HCT116 (cell line): ENCODE measurements at regions not wholly inside any gene's neighbourhood (a gene's known extent, or its start where the extent isn't known, plus 50 kb on each side); places are given as distances from the start of the nearest gene placed in this dataset.

Experiments used
- ATAC-seq: fragments of 200-7000 bp; cut with Tn5 transposase; 2 replicates; pipeline ENCODE4 v1.9.1; 2020; ENCODE audit warnings: mild to moderate bottlenecking, moderate library complexity
- BruUV-seq: library from RNA; stranded (reverse); fragments of 400-500 nt; replicated peaks from 2 replicates; lab custom pipeline; 2021; lab: Mats Ljungman, UMichigan
- CTCF ChIA-PET: fragments of 300-600 bp; sonication (Branson Sonifier 250); formaldehyde crosslinking; loops from one replicate; lab custom pipeline; 2021; ENCODE audit warnings: antibody characterized with exemption; lab: Charles Lee
- POLR2A ChIA-PET: fragments of 300-600, 350-600 bp; sonication (Branson Sonifier 250); formaldehyde crosslinking; loops from one replicate; lab custom pipeline; 2021; ENCODE audit warnings: antibody characterized with exemption; lab: Charles Lee
- RAD21 ChIA-PET, 2 experiments: fragments of 300-600 bp; sonication (Branson Sonifier 250); formaldehyde crosslinking; loops; one replicate each; lab custom pipeline; 2023; ENCODE audit warnings: low total read pairs in 2 of 2; ENCODE audit not compliant: uncharacterized antibody in 2 of 2, unreplicated experiment in 2 of 2, low non-redundant PET in 1 of 2; lab: Charles Lee
- DNase-seq: peaks from one replicate; pipeline ENCODE4 v3.0.0-alpha.2; 2010; ENCODE audit warnings: low read depth, low spot score
- H2AFZ ChIP-seq: fragments of 200-600 bp; shearing (Covaris generic), sonication (generic); 2 replicates; pipeline ENCODE4 v1.6.1; 2017; ENCODE audit warnings: low read depth, mixed run types, mixed read lengths, antibody characterized with exemption, low read length; ENCODE audit not compliant: poor library complexity, severe bottlenecking
- H3K27ac ChIP-seq: 2 replicates; pipeline ENCODE4 v1.5.1; 2012; ENCODE audit warnings: low read depth, low read length
- H3K27me3 ChIP-seq: fragments of 200-600 bp; sonication (generic); 2 replicates; pipeline ENCODE4 v1.6.1; 2016; ENCODE audit warnings: mixed run types, low read length, mixed read lengths; ENCODE audit not compliant: insufficient read depth
- H3K36me3 ChIP-seq, 2 experiments: fragments of 200-500 bp in 1 of 2; fragments of 200-600 bp in 1 of 2; sonication (Bioruptor generic) in 1 of 2; sonication (generic) in 1 of 2; 2 replicates each; pipeline versions ENCODE4 v1.5.1 to v1.6.1; 2014 to 2016; ENCODE audit warnings: low read length in 2 of 2, inconsistent platforms in 1 of 2, mixed read lengths in 1 of 2, mixed run types in 1 of 2; ENCODE audit not compliant: insufficient read depth in 2 of 2, control insufficient read depth in 1 of 2
- H3K4me1 ChIP-seq, 2 experiments: fragments of 200-600 bp in 1 of 2; sonication (generic) in 1 of 2; 2 replicates each; pipeline versions ENCODE4 v1.5.1 to v1.6.1; 2012 to 2017; ENCODE audit warnings: low read length in 2 of 2, inconsistent platforms in 1 of 2, mild to moderate bottlenecking in 1 of 2, mixed read lengths in 1 of 2, mixed run types in 1 of 2, moderate library complexity in 1 of 2; ENCODE audit not compliant: insufficient read depth in 2 of 2, control insufficient read depth in 1 of 2
- H3K4me2 ChIP-seq: fragments of 200-600 bp; sonication (generic); 2 replicates; pipeline ENCODE4 v1.6.1; 2017; ENCODE audit warnings: mixed run types, low read length, mixed read lengths
- H3K4me3 ChIP-seq, 2 experiments: fragments of 200-600 bp in 1 of 2; sonication (generic) in 1 of 2; replicated peaks in 1 of 2; 2 replicates each; pipeline ENCODE4 v1.5.1; 2011 to 2016; ENCODE audit warnings: low read length in 2 of 2, control low read depth in 1 of 2, low read depth in 1 of 2, mild to moderate bottlenecking in 1 of 2, mixed read lengths in 1 of 2, mixed run types in 1 of 2
- H3K79me2 ChIP-seq: fragments of 200-600 bp; sonication (generic); 2 replicates; pipeline ENCODE4 v1.6.1; 2017; ENCODE audit warnings: mild to moderate bottlenecking, mixed run types, low read length, moderate library complexity, mixed read lengths; ENCODE audit not compliant: insufficient read depth
- H3K9ac ChIP-seq: fragments of 200-600 bp; sonication (generic); 2 replicates; pipeline ENCODE4 v1.6.1; 2016; ENCODE audit warnings: low read length, mixed read lengths
- H3K9me2 ChIP-seq: fragments of 200-600 bp; sonication (generic), shearing (Covaris generic); 2 replicates; pipeline ENCODE4 v1.6.1; 2017; ENCODE audit warnings: mixed run types, mild to moderate bottlenecking, moderate library complexity; ENCODE audit not compliant: insufficient read depth
- H3K9me3 ChIP-seq, 2 experiments: fragments of 200-500 bp in 1 of 2; fragments of 200-600 bp in 1 of 2; sonication (Bioruptor generic) in 1 of 2; sonication (generic) in 1 of 2; 2 replicates each; pipeline ENCODE4 v1.6.1; 2014 to 2017; ENCODE audit warnings: low read length in 2 of 2, mixed read lengths in 2 of 2, inconsistent platforms in 1 of 2, low read depth in 1 of 2, mild to moderate bottlenecking in 1 of 2, mixed run types in 1 of 2, moderate library complexity in 1 of 2; ENCODE audit not compliant: control insufficient read depth in 1 of 2, insufficient read depth in 1 of 2
- H4K20me1 ChIP-seq: fragments of 200-600 bp; sonication (generic), shearing (Covaris generic); 2 replicates; pipeline ENCODE4 v1.6.1; 2017; ENCODE audit warnings: mixed run types, mild to moderate bottlenecking, moderate library complexity; ENCODE audit not compliant: insufficient read depth
- CBX3 ChIP-seq: IDR thresholded peaks from 2 replicates; pipeline ENCODE4 v1.6.1; 2012; ENCODE audit warnings: low read depth
- CEBPB ChIP-seq: IDR thresholded peaks from 2 replicates; pipeline ENCODE4 v1.6.1; 2012; ENCODE audit warnings: low read depth
- EGR1 ChIP-seq: IDR thresholded peaks from 2 replicates; pipeline ENCODE4 v1.6.1; 2012; ENCODE audit warnings: low read depth
- ELF1 ChIP-seq: IDR thresholded peaks from 2 replicates; pipeline ENCODE4 v1.6.1; 2012; ENCODE audit warnings: low read depth, borderline replicate concordance
- EZH2phosphoT487 ChIP-seq: fragments of 200-600 bp; IDR thresholded peaks from 2 replicates; pipeline ENCODE4 v1.6.1; 2018; ENCODE audit warnings: antibody characterized with exemption, borderline replicate concordance
- FOSL1 ChIP-seq: IDR thresholded peaks from 2 replicates; pipeline ENCODE4 v1.6.1; 2012; ENCODE audit warnings: low read depth
- JUND ChIP-seq: IDR thresholded peaks from 2 replicates; pipeline ENCODE4 v1.6.1; 2012
- POLR2A ChIP-seq: IDR thresholded peaks from 2 replicates; pipeline ENCODE4 v1.7.0; 2011; ENCODE audit warnings: borderline replicate concordance; ENCODE audit not compliant: insufficient read depth, insufficient read length; ENCODE audit errors: extremely low read depth
- RAD21 ChIP-seq: IDR thresholded peaks from 2 replicates; pipeline ENCODE4 v1.6.1; 2012; ENCODE audit warnings: low read depth, mild to moderate bottlenecking
- SIN3A ChIP-seq: IDR thresholded peaks from 2 replicates; pipeline ENCODE4 v1.6.1; 2012; ENCODE audit warnings: low read depth
- SRF ChIP-seq: IDR thresholded peaks from 2 replicates; pipeline ENCODE4 v1.6.1; 2012; ENCODE audit warnings: low read depth
- TCF7L2 ChIP-seq: IDR thresholded peaks from 2 replicates; pipeline ENCODE4 v1.7.0; 2011; ENCODE audit warnings: borderline replicate concordance, inconsistent platforms; ENCODE audit not compliant: insufficient read depth, insufficient read length; ENCODE audit errors: extremely low read depth
- YY1 ChIP-seq: IDR thresholded peaks from 2 replicates; pipeline ENCODE4 v1.6.1; 2011; ENCODE audit warnings: low read length, low read depth, moderate library complexity, mild to moderate bottlenecking; ENCODE audit not compliant: insufficient replicate concordance; ENCODE audit errors: extremely low read depth
- intact Hi-C: fragments of 100-400 bp; cut with micrococcal nuclease; formaldehyde crosslinking; loops from 2 replicates; pipeline ENCODE4 v1.10.0; 2022
- TF ChIP-seq, protein P1 (sequence below), 3 experiments: fragments of 200-600 bp in 1 of 3; sonication (generic) in 1 of 3; IDR thresholded peaks in 2 of 3; conservative IDR thresholded peaks in 1 of 3; 2 replicates each; pipeline ENCODE4 v1.5.1; 2012 to 2017; ENCODE audit warnings: low read depth in 2 of 3, low read length in 2 of 3, antibody characterized with exemption in 1 of 3, borderline replicate concordance in 1 of 3, control low read depth in 1 of 3, mild to moderate bottlenecking in 1 of 3, mixed read lengths in 1 of 3, mixed run types in 1 of 3, moderate library complexity in 1 of 3; ENCODE audit not compliant: insufficient read depth in 1 of 3
- TF ChIP-seq, protein P2 (sequence below): IDR thresholded peaks from 2 replicates; pipeline ENCODE4 v1.6.1; 2012
- TF ChIP-seq, protein P3 (sequence below): IDR thresholded peaks from 2 replicates; pipeline ENCODE4 v1.6.1; 2011; ENCODE audit warnings: mild to moderate bottlenecking, low read length, moderate library complexity; ENCODE audit not compliant: insufficient replicate concordance; ENCODE audit errors: extremely low read depth

DNA sequence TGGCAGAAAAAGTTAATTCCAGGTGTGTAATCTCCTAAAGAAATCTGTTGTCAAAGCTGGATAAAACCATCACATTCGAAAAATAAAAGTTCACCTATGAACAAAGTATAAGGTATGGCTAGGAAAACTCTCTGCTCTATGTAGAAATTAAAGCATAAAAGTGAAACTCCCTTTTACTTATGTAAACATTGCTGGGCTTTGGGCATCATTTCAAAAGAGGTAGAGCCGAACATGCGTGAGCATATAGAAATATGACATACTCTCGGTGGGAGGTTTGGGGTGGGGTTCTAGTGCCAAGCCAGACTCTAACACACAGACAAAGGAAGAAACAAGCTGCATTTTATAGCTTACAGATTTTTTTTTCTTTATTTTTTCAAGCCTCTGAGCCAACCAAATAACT is 306.8 kb upstream of the ATP11B start:
- Histone ChIP-seq H3K27ac (no peak overlapping the region), H4K20me1 (no peaks in the 10 kb centered on the region), H3K79me2 (no peaks in the 10 kb centered on the region), H3K4me2 (no peak overlapping the region), H3K9ac (no peak overlapping the region), H3K36me3 (no peaks in the 10 kb centered on the region), H3K4me1 (no peaks in the 10 kb centered on the region), H3K27me3 (no peaks in the 10 kb centered on the region), H3K9me2 (no peaks in the 10 kb centered on the region), H2AFZ (no peak overlapping the region), H3K9me3 (no peaks in the 10 kb centered on the region), H3K4me3 (no peak overlapping the region)
- intact Hi-C loops = no loop called here
- BruUV-seq = no TSS peak
- ATAC-seq (no peak), DNase-seq (no peak)
- ChIA-PET POLR2A (no interaction called here), RAD21 (no interaction called here), CTCF (no interaction called here)
- TF ChIP-seq YY1 = no peak

DNA sequence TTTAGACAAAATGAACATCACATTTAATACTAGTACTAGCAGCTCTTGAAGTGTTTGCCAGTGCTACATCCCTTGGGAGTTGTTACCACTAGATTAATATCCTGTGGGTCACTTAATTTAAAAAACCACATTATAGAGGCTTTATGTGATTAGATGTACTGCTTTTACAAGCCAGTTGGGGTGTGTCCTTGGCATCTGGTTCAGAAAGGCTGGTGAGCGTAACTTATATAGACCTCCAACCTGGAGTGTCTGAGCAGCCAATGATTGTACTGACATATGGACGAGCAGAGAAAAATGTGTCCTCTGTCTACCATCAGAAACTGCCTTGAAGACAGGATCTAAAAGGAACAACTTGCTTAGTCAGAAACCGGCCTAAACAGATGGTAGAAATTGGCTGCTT is 306.2 kb upstream of the ATP11B start:
- ChIA-PET CTCF (no interaction called here), RAD21 (no interaction called here), POLR2A (no interaction called here)
- TF ChIP-seq, protein P1, sequence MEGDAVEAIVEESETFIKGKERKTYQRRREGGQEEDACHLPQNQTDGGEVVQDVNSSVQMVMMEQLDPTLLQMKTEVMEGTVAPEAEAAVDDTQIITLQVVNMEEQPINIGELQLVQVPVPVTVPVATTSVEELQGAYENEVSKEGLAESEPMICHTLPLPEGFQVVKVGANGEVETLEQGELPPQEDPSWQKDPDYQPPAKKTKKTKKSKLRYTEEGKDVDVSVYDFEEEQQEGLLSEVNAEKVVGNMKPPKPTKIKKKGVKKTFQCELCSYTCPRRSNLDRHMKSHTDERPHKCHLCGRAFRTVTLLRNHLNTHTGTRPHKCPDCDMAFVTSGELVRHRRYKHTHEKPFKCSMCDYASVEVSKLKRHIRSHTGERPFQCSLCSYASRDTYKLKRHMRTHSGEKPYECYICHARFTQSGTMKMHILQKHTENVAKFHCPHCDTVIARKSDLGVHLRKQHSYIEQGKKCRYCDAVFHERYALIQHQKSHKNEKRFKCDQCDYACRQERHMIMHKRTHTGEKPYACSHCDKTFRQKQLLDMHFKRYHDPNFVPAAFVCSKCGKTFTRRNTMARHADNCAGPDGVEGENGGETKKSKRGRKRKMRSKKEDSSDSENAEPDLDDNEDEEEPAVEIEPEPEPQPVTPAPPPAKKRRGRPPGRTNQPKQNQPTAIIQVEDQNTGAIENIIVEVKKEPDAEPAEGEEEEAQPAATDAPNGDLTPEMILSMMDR (IDR thresholded peaks at IDR 0.05 in 2 of 3, conservative IDR thresholded peaks at IDR 0.05 in 1 of 3; ENCODE audit: borderline replicate concordance in 1 of 3, insufficient read depth in 1 of 3, low read depth in 2 of 3, low read length in 2 of 3) = no peak
- no peak for TF ChIP-seq SRF
- no peak for TF ChIP-seq EZH2phosphoT487
- TF ChIP-seq RAD21 = no peak
- TF ChIP-seq EGR1 = no peak
- TF ChIP-seq, protein P2, sequence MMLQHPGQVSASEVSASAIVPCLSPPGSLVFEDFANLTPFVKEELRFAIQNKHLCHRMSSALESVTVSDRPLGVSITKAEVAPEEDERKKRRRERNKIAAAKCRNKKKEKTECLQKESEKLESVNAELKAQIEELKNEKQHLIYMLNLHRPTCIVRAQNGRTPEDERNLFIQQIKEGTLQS = no peak
- TF ChIP-seq JUND = no peak
- TF ChIP-seq ELF1 = no peak
- no peak for TF ChIP-seq SIN3A
- no peak for TF ChIP-seq FOSL1
- TF ChIP-seq TCF7L2 = no peak
- TF ChIP-seq, protein P3, sequence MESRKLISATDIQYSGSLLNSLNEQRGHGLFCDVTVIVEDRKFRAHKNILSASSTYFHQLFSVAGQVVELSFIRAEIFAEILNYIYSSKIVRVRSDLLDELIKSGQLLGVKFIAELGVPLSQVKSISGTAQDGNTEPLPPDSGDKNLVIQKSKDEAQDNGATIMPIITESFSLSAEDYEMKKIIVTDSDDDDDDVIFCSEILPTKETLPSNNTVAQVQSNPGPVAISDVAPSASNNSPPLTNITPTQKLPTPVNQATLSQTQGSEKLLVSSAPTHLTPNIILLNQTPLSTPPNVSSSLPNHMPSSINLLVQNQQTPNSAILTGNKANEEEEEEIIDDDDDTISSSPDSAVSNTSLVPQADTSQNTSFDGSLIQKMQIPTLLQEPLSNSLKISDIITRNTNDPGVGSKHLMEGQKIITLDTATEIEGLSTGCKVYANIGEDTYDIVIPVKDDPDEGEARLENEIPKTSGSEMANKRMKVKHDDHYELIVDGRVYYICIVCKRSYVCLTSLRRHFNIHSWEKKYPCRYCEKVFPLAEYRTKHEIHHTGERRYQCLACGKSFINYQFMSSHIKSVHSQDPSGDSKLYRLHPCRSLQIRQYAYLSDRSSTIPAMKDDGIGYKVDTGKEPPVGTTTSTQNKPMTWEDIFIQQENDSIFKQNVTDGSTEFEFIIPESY = no peak
- no peak for TF ChIP-seq YY1
- no peak for TF ChIP-seq POLR2A
- TF ChIP-seq CBX3 = no peak
- TF ChIP-seq CEBPB = no peak
- Histone ChIP-seq H3K9ac (no peak overlapping the region), H3K9me2 (no peaks in the 10 kb centered on the region), H3K4me2 (no peak overlapping the region), H3K27ac (no peak overlapping the region), H3K27me3 (no peaks in the 10 kb centered on the region), H3K4me3 (no peak overlapping the region), H3K9me3 (no peaks in the 10 kb centered on the region), H2AFZ (no peak overlapping the region), H3K4me1 (no peaks in the 10 kb centered on the region), H3K36me3 (no peaks in the 10 kb centered on the region), H4K20me1 (no peaks in the 10 kb centered on the region), H3K79me2 (no peaks in the 10 kb centered on the region)
- BruUV-seq = no TSS peak
- intact Hi-C loops = no loop called here
- ATAC-seq (no peak), DNase-seq (no peak)
